NB4 (cell line): ENCODE measurements at regions not wholly inside any gene's neighbourhood (a gene's known extent, or its start where the extent isn't known, plus 50 kb on each side); places are given as distances from the start of the nearest gene placed in this dataset.

Source experiments
- MYC ChIP-seq: IDR thresholded peaks from 2 replicates; pipeline ENCODE4 v1.6.1; 2011; ENCODE audit warnings: low read depth, low read length
- POLR2A ChIP-seq: IDR thresholded peaks from 2 replicates; pipeline ENCODE4 v1.6.1; 2011; ENCODE audit warnings: mild to moderate bottlenecking; ENCODE audit not compliant: insufficient read length; ENCODE audit errors: extremely low read depth
- TF ChIP-seq, protein P1 (sequence below): IDR thresholded peaks from one replicate; pipeline ENCODE4 v1.5.1; 2012; ENCODE audit warnings: low read depth, low read length

GRCh38 chr4:43136752-43137151 lies 244.2 kb downstream of the GRXCR1 start:
- TF ChIP-seq POLR2A (no peak), MYC (no peak)
- TF ChIP-seq, protein P1, sequence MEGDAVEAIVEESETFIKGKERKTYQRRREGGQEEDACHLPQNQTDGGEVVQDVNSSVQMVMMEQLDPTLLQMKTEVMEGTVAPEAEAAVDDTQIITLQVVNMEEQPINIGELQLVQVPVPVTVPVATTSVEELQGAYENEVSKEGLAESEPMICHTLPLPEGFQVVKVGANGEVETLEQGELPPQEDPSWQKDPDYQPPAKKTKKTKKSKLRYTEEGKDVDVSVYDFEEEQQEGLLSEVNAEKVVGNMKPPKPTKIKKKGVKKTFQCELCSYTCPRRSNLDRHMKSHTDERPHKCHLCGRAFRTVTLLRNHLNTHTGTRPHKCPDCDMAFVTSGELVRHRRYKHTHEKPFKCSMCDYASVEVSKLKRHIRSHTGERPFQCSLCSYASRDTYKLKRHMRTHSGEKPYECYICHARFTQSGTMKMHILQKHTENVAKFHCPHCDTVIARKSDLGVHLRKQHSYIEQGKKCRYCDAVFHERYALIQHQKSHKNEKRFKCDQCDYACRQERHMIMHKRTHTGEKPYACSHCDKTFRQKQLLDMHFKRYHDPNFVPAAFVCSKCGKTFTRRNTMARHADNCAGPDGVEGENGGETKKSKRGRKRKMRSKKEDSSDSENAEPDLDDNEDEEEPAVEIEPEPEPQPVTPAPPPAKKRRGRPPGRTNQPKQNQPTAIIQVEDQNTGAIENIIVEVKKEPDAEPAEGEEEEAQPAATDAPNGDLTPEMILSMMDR: no peak
